SK-N-SH treated with all-trans-retinoic acid at 6 μM for 48 hours (cell line): ENCODE measurements at regions not wholly inside any gene's neighbourhood (a gene's known extent, or its start where the extent isn't known, plus 50 kb on each side); places are given as distances from the start of the nearest gene placed in this dataset.

Experiments used
- ARNTL ChIP-seq: fragments of 450-650 bp; formaldehyde crosslinking; IDR thresholded peaks from 2 replicates; pipeline ENCODE4 v1.5.0; 2020; ENCODE audit warnings: low read depth, mild to moderate bottlenecking, moderate library complexity, borderline replicate concordance
- BACH2 ChIP-seq: fragments of 250-450 bp; sonication (Bioruptor Pico); IDR thresholded peaks from 2 replicates; pipeline ENCODE4 v1.9.0; 2021; ENCODE audit warnings: mild to moderate bottlenecking, borderline replicate concordance
- CSDC2 ChIP-seq: fragments of 250-450 bp; sonication (Bioruptor Pico); IDR thresholded peaks from 2 replicates; pipeline ENCODE4 v1.5.0; 2020; ENCODE audit warnings: mild to moderate bottlenecking, moderate library complexity
- ESRRG ChIP-seq: fragments of 250-450 bp; sonication (Bioruptor Pico); IDR thresholded peaks from 2 replicates; pipeline ENCODE4 v1.6.1; 2021; ENCODE audit warnings: mild to moderate bottlenecking
- POU6F1 ChIP-seq: fragments of 250-450 bp; sonication (Bioruptor Pico); IDR thresholded peaks from 2 replicates; pipeline ENCODE4 v1.8.0; 2021; ENCODE audit warnings: low read depth, mild to moderate bottlenecking, moderate library complexity, borderline replicate concordance
- PPARA ChIP-seq: fragments of 250-450 bp; sonication (Bioruptor Pico); IDR thresholded peaks from 2 replicates; pipeline ENCODE4 v1.5.0; 2020; ENCODE audit warnings: mild to moderate bottlenecking, borderline replicate concordance
- RARB ChIP-seq: fragments of 250-450 bp; sonication (Bioruptor Pico); IDR thresholded peaks from 2 replicates; pipeline ENCODE4 v1.8.0; 2021; ENCODE audit warnings: mild to moderate bottlenecking, moderate library complexity
- TCF4 ChIP-seq: fragments of 250-450 bp; sonication (Bioruptor Pico); IDR thresholded peaks from 2 replicates; pipeline ENCODE4 v1.8.0; 2021; ENCODE audit warnings: mild to moderate bottlenecking, moderate library complexity, borderline replicate concordance
- ZC3H10 ChIP-seq: fragments of 250-450 bp; sonication (Bioruptor Pico); IDR thresholded peaks from 2 replicates; pipeline ENCODE4 v1.5.1; 2021; ENCODE audit warnings: mild to moderate bottlenecking, moderate library complexity
- ZFP3 ChIP-seq: fragments of 250-450 bp; sonication (Bioruptor Pico); IDR thresholded peaks from 2 replicates; pipeline ENCODE4 v1.5.0; 2020; ENCODE audit warnings: mild to moderate bottlenecking, moderate library complexity
- ZFP30 ChIP-seq: fragments of 450-650 bp; formaldehyde crosslinking; IDR thresholded peaks from 2 replicates; pipeline ENCODE4 v1.5.0; 2022; ENCODE audit warnings: mild to moderate bottlenecking, moderate library complexity
- ZNF8 ChIP-seq: fragments of 450-650 bp; formaldehyde crosslinking; IDR thresholded peaks from 2 replicates; pipeline ENCODE4 v1.5.0; 2020; ENCODE audit warnings: mild to moderate bottlenecking, moderate library complexity

- TF ChIP-seq ZC3H10: no peak
- no peak for TF ChIP-seq ESRRG (CRISPR knock-in tag)
- TF ChIP-seq RARB (CRISPR knock-in tag): no peak
- TF ChIP-seq CSDC2 (CRISPR knock-in tag): no peak
- no peak for TF ChIP-seq ZFP3 (CRISPR knock-in tag)
- no peak for TF ChIP-seq TCF4
- no peak for TF ChIP-seq ARNTL (CRISPR knock-in tag)
- no peak for TF ChIP-seq BACH2 (CRISPR knock-in tag)
- TF ChIP-seq ZFP30 (CRISPR knock-in tag): no peak
- no peak for TF ChIP-seq PPARA (CRISPR knock-in tag)
- TF ChIP-seq POU6F1: no peak
- TF ChIP-seq ZNF8 (CRISPR knock-in tag): no peak
Measured at GRCh38 chr11:25319127-25319526, 822.3 kb downstream of the LUZP2 start.
